Sigmoid colon (tissue), 6 donors: ENCODE measurements at regions not wholly inside any gene's neighbourhood (a gene's known extent, or its start where the extent isn't known, plus 50 kb on each side); places are given as distances from the start of the nearest gene placed in this dataset.

Source experiments
- DNase-seq: peaks from one replicate; pipeline ENCODE4 v3.0.0-alpha.2; 2019
- H3K27ac ChIP-seq, 4 donors: fragments of 200-600 bp; sonication (generic); one replicate each; pipeline ENCODE4 v1.5.1; 2016 to 2019; ENCODE audit warnings: mild to moderate bottlenecking in 1 of 4
- H3K27me3 ChIP-seq, 3 donors: fragments of 200-600 bp; sonication (generic); one replicate each; pipeline ENCODE4 v1.5.1; 2019; ENCODE audit warnings: mild to moderate bottlenecking in 1 of 3
- H3K36me3 ChIP-seq, 4 donors: fragments of 200-600 bp; sonication (generic); one replicate each; pipeline ENCODE4 v1.5.1; 2016 to 2019
- H3K4me1 ChIP-seq, 4 donors: fragments of 200-600 bp; sonication (generic); one replicate each; pipeline ENCODE4 v1.5.1; 2017 to 2019
- H3K4me3 ChIP-seq, 4 donors: fragments of 200-600 bp; sonication (generic); one replicate each; pipeline ENCODE4 v1.5.1; 2017 to 2019; ENCODE audit warnings: mild to moderate bottlenecking in 2 of 4, moderate library complexity in 1 of 4
- H3K9me3 ChIP-seq, 4 donors: fragments of 200-600 bp in 3 of 4; sonication (generic) in 3 of 4; one replicate each; pipeline versions ENCODE4 v1.5.1 to v1.6.1; 2013 to 2019
- CTCF ChIP-seq, 4 experiments: fragments of 450-650 bp in 3 of 4; fragments of 200-600 bp in 1 of 4; IDR thresholded peaks; one replicate each; pipeline ENCODE4 v1.5.1; 2016 to 2019; ENCODE audit warnings: antibody characterized with exemption in 4 of 4, mild to moderate bottlenecking in 3 of 4, moderate library complexity in 2 of 4
- EP300 ChIP-seq, 4 donors: sonication (generic); formaldehyde crosslinking; IDR thresholded peaks; one replicate each; pipeline ENCODE4 v1.6.1; 2017; ENCODE audit warnings: antibody characterized with exemption in 4 of 4
- POLR2A ChIP-seq, 2 donors: fragments of 450-650 bp; IDR thresholded peaks; one replicate each; pipeline ENCODE4 v1.6.1; 2016; ENCODE audit warnings: antibody characterized with exemption in 2 of 2, mild to moderate bottlenecking in 2 of 2, moderate library complexity in 2 of 2
- POLR2AphosphoS5 ChIP-seq, 4 donors: sonication (generic); formaldehyde crosslinking; IDR thresholded peaks; one replicate each; pipeline ENCODE4 v1.6.1; 2017; ENCODE audit warnings: antibody characterized with exemption in 4 of 4
- WGBS, 2 donors: extraction: QIAGEN DNeasy Blood & Tissue Kit; methylation state at CpG; one replicate each; pipeline ENCODE4 v1.1.7; 2013; 5-methylcytosine and 5-hydroxymethylcytosine counted together
- intact Hi-C: fragments of 100-400 bp; cut with DNase I; formaldehyde crosslinking; loops from one replicate; pipeline ENCODE4 v1.15.1; 2023
- donor health status: healthy with polysubstance abuse.
- donor health status: healthy.

- TF ChIP-seq EP300 (IDR thresholded peaks at IDR 0.05): no peak
- TF ChIP-seq CTCF (IDR thresholded peaks at IDR 0.05): no peak
- no peak for TF ChIP-seq POLR2AphosphoS5 (IDR thresholded peaks at IDR 0.05)
- TF ChIP-seq POLR2A (IDR thresholded peaks at IDR 0.05): no peak
- DNase-seq: no peak
- Histone ChIP-seq H3K4me1 (no peaks in the 10 kb centered on the region), H3K27ac (no peak overlapping the region), H3K4me3 (no peak overlapping the region), H3K9me3 (no peaks in the 10 kb centered on the region), H3K27me3 (no peaks in the 10 kb centered on the region), H3K36me3 (no peaks in the 10 kb centered on the region)
- 82 to 92% methylated on average over 4 of the region's 4 CpGs for WGBS, 2 donors
- intact Hi-C loops: no loop called here
These were observed 500.4 kb downstream of the NEBL start for GRCh38 chr10:20396701-20397100.

GRCh38 chr10:20396205-20396604 lies 500.9 kb downstream of the NEBL start:
- Histone ChIP-seq H3K4me3 (no peak overlapping the region), H3K36me3 (no peaks in the 10 kb centered on the region), H3K4me1 (no peaks in the 10 kb centered on the region), H3K27ac (no peak overlapping the region), H3K9me3 (no peaks in the 10 kb centered on the region), H3K27me3 (no peaks in the 10 kb centered on the region)
- WGBS, 2 donors: 84 to 93% methylated on average over 4 of the region's 4 CpGs
- TF ChIP-seq POLR2A (IDR thresholded peaks at IDR 0.05) (no peak), CTCF (IDR thresholded peaks at IDR 0.05) (no peak), POLR2AphosphoS5 (IDR thresholded peaks at IDR 0.05) (no peak), EP300 (IDR thresholded peaks at IDR 0.05) (no peak)
- intact Hi-C loops: no loop called here
- DNase-seq: no peak

GRCh38 chr10:20391629-20392028 lies 505.5 kb downstream of the NEBL start:
- Histone ChIP-seq H3K4me3 (no peak overlapping the region), H3K27me3 (no peaks in the 10 kb centered on the region), H3K4me1 (no peaks in the 10 kb centered on the region), H3K27ac (no peak overlapping the region), H3K9me3 (no peaks in the 10 kb centered on the region), H3K36me3 (no peaks in the 10 kb centered on the region)
- WGBS, 2 donors: 95 to 96% methylated on average over 3 of the region's 3 CpGs
- intact Hi-C loops: no loop called here
- no peak for DNase-seq
- TF ChIP-seq CTCF (IDR thresholded peaks at IDR 0.05): no peak
- TF ChIP-seq POLR2A (IDR thresholded peaks at IDR 0.05): no peak
- no peak for TF ChIP-seq POLR2AphosphoS5 (IDR thresholded peaks at IDR 0.05)
- TF ChIP-seq EP300 (IDR thresholded peaks at IDR 0.05): no peak

GRCh38 chr10:20381761-20382160 lies 515.4 kb downstream of the NEBL start:
- DNase-seq: no peak
- H3K36me3 ChIP-seq: no peaks in the 10 kb centered on the region
- H3K4me1 ChIP-seq: no peaks in the 10 kb centered on the region
- H3K4me3 ChIP-seq: no peak overlapping the region
- no peak overlapping the region for H3K27ac ChIP-seq
- TF ChIP-seq EP300 (IDR thresholded peaks at IDR 0.05) (no peak), CTCF (IDR thresholded peaks at IDR 0.05) (no peak), POLR2AphosphoS5 (IDR thresholded peaks at IDR 0.05) (no peak), POLR2A (IDR thresholded peaks at IDR 0.05) (no peak)
- no peaks in the 10 kb centered on the region for H3K9me3 ChIP-seq
- intact Hi-C loops: no loop called here
- H3K27me3 ChIP-seq: no peaks in the 10 kb centered on the region
- 87 to 91% methylated on average over 3 of the region's 3 CpGs for WGBS, 2 donors

DNA sequence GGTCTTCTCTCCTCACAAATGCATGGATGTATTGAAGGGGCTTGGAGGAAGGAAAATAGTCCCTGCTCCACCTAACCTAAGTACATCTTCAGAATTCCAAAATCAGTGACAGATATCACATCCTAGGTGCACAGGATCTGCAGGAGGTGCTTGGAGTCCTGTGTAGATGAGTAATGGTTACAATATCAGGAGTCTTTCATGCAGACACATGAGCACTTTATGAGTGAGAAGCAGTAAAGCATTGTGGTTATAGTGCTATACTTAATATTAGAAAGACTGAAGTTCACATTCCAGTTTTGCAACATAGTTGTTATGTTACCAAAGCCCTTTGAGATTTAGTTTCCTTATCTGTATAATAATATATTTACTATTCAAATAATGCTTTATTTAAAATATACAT lies 516.7 kb downstream of the NEBL start:
- Histone ChIP-seq H3K27me3 (no peaks in the 10 kb centered on the region), H3K27ac (no peak overlapping the region), H3K9me3 (no peaks in the 10 kb centered on the region), H3K36me3 (no peaks in the 10 kb centered on the region), H3K4me1 (no peaks in the 10 kb centered on the region), H3K4me3 (no peak overlapping the region)
- intact Hi-C loops: no loop called here
- TF ChIP-seq POLR2AphosphoS5 (IDR thresholded peaks at IDR 0.05) (no peak), POLR2A (IDR thresholded peaks at IDR 0.05) (no peak), CTCF (IDR thresholded peaks at IDR 0.05) (no peak), EP300 (IDR thresholded peaks at IDR 0.05) (no peak)
- no peak for DNase-seq
